ENCODE measurements at regions not wholly inside any gene's neighbourhood (a gene's known extent, or its start where the extent isn't known, plus 50 kb on each side); places are given as distances from the start of the nearest gene placed in this dataset.
"Not testable (repeated sequence)": the region's sequence is repeated elsewhere in the genome, so short reads cannot be mapped to it uniquely, and the experiment has no call there.

DNA sequence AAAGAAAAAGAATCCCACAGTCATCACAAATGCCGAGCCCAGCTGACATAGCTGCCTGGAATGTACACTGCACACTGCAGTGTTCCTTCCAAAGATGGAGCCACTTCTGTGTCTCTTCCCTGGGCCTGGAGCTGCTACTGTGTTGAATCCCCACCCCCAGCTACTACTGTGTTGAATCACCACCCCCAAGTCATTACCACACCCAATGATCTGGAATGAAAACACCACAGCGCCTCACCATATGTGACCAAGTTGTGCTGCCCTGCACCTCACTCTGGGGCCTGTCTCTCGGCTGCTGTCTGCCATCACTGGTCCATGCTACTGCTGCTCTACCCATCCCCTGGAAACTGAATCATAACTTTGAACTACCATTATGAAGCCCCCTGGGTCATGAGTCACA is 861.2 kb downstream of the UQCRFS1 start:
- Histone ChIP-seq H3K27ac (ENCODE audit: insufficient read length, low read depth, low read length) (no peak overlapping the region), H3K79me1 (ENCODE audit: insufficient read depth, low read depth, low read length, poor library complexity, severe bottlenecking) (no peaks in the 10 kb centered on the region), H3K23ac (ENCODE audit: insufficient read length, low read depth, low read length) (no peak overlapping the region), H2AFZ (ENCODE audit: low read length) (no peak overlapping the region), H4K5ac (ENCODE audit: insufficient read length, low read depth, low read length) (no peak overlapping the region), H3K14ac (ENCODE audit: insufficient read depth, low read length) (no peak overlapping the region), H3K56ac (ENCODE audit: insufficient read length, low read depth, low read length) (no peak overlapping the region), H2BK5ac (ENCODE audit: insufficient read length, low read length) (no peak overlapping the region), H2BK15ac (ENCODE audit: low read depth, low read length) (no peak overlapping the region), H2BK12ac (ENCODE audit: insufficient read length, low read depth, low read length) (no peak overlapping the region), H3K23me2 (ENCODE audit: insufficient read length, low read depth, low read length, poor library complexity, severe bottlenecking) (no peaks in the 10 kb centered on the region), H2BK120ac (ENCODE audit: low read depth, low read length, poor library complexity, severe bottlenecking) (no peak overlapping the region), H4K20me1 (ENCODE audit: control insufficient read depth, insufficient read depth, insufficient read length) (no peaks in the 10 kb centered on the region), H4K91ac (ENCODE audit: insufficient read length, low read depth, low read length) (no peak overlapping the region), H3K4ac (ENCODE audit: low read depth, low read length) (no peak overlapping the region), H3K79me2 (ENCODE audit: insufficient read depth, low read length) (no peaks in the 10 kb centered on the region), H3K27me3 (ENCODE audit: insufficient read depth, low read length) (no peaks in the 10 kb centered on the region), H2AK5ac (ENCODE audit: insufficient read length, low read length) (no peak overlapping the region), H3K18ac (ENCODE audit: insufficient read length, low read depth, low read length) (no peak overlapping the region), H4K8ac (replicated peaks; ENCODE audit: insufficient read length, low read depth, low read length) (no peak overlapping the region), H3K9me3 (ENCODE audit: control insufficient read depth, low read depth, low read length) (no peaks in the 10 kb centered on the region), H2BK20ac (ENCODE audit: low read depth, low read length, poor library complexity, severe bottlenecking) (no peak overlapping the region), H3K4me2 (ENCODE audit: insufficient read depth, insufficient read length, low read length) (no peak overlapping the region), H3T11ph (ENCODE audit: low read length) (no peak overlapping the region), H3K9ac (ENCODE audit: extremely low read depth, insufficient read length, low read length) (no peak overlapping the region), H3K4me1 (ENCODE audit: insufficient read depth, low read length) (no peaks in the 10 kb centered on the region)
- no CpG with 5 or more reads among the region's 3 CpGs for WGBS (ENCODE audit: extremely low coverage, insufficient read length, low lambda C conversion rate)
- H3K4me1 Mint-ChIP-seq = peaks cover 3% of the 10 kb centered on the region in 2 experiments; a peak in 2 of 4 replicates
- peaks cover 0 to 19% (median 8%) of the 10 kb centered on the region in 3 experiments; a peak in 5 of 7 replicates for H3K36me3 Mint-ChIP-seq (ENCODE audit: insufficient read depth in 1 of 3, low read depth in 3 of 3)
- H3K9me3 Mint-ChIP-seq = peaks cover 11 to 19% of the 10 kb centered on the region in 2 experiments; a peak in 4 of 5 replicates
- no peaks in the 10 kb centered on the region for H3K27me3 Mint-ChIP-seq (ENCODE audit: low read depth)
- no peak for DNase-seq
- peak overlapping the region in 2 of 3 experiments; percentile 21 to 54; a peak in 2 of 7 replicates for H3K27ac Mint-ChIP-seq
- TF ChIP-seq, protein P1, sequence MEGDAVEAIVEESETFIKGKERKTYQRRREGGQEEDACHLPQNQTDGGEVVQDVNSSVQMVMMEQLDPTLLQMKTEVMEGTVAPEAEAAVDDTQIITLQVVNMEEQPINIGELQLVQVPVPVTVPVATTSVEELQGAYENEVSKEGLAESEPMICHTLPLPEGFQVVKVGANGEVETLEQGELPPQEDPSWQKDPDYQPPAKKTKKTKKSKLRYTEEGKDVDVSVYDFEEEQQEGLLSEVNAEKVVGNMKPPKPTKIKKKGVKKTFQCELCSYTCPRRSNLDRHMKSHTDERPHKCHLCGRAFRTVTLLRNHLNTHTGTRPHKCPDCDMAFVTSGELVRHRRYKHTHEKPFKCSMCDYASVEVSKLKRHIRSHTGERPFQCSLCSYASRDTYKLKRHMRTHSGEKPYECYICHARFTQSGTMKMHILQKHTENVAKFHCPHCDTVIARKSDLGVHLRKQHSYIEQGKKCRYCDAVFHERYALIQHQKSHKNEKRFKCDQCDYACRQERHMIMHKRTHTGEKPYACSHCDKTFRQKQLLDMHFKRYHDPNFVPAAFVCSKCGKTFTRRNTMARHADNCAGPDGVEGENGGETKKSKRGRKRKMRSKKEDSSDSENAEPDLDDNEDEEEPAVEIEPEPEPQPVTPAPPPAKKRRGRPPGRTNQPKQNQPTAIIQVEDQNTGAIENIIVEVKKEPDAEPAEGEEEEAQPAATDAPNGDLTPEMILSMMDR (conservative IDR thresholded peaks at IDR 0.05) = no peak
- H3K4me3 Mint-ChIP-seq = no peak overlapping the region

DNA sequence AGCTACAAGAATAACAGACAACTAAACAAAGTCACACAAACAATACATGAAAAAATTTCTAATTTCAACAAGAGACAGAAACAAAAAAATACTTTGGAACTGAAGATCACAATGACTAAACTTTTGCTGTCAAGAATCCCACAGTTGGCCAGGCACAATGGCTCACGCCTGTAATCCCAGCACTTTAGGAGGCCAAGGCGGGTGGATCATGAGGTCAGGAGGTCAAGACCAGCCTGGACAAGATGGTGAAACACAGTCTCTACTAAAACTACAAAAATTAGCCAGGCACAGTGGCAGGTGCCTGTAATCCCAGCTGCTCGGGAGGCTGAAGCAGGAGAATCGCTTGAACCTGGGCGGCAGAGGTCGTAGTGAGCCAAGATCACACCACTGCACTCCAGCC is 861.6 kb downstream of the UQCRFS1 start:
- H2BK120ac ChIP-seq (ENCODE audit: low read depth, low read length, poor library complexity, severe bottlenecking); H3K27ac ChIP-seq (ENCODE audit: insufficient read length, low read depth, low read length); H3K4ac ChIP-seq (ENCODE audit: low read depth, low read length); H3K27ac Mint-ChIP-seq; H3K14ac ChIP-seq (ENCODE audit: insufficient read depth, low read length); H3K4me1 ChIP-seq (ENCODE audit: insufficient read depth, low read length); H3T11ph ChIP-seq (ENCODE audit: low read length); H3K9ac ChIP-seq (ENCODE audit: extremely low read depth, insufficient read length, low read length); H2BK15ac ChIP-seq (ENCODE audit: low read depth, low read length); H3K18ac ChIP-seq (ENCODE audit: insufficient read length, low read depth, low read length); H3K23ac ChIP-seq (ENCODE audit: insufficient read length, low read depth, low read length); H4K8ac ChIP-seq (replicated peaks; ENCODE audit: insufficient read length, low read depth, low read length); H3K4me3 Mint-ChIP-seq; H3K56ac ChIP-seq (ENCODE audit: insufficient read length, low read depth, low read length); H3K79me1 ChIP-seq (ENCODE audit: insufficient read depth, low read depth, low read length, poor library complexity, severe bottlenecking); H3K79me2 ChIP-seq (ENCODE audit: insufficient read depth, low read length); H3K9me3 ChIP-seq (ENCODE audit: control insufficient read depth, low read depth, low read length); H2AFZ ChIP-seq (ENCODE audit: low read length); H3K4me1 Mint-ChIP-seq; H2AK5ac ChIP-seq (ENCODE audit: insufficient read length, low read length); H3K27me3 Mint-ChIP-seq (ENCODE audit: low read depth); H3K23me2 ChIP-seq (ENCODE audit: insufficient read length, low read depth, low read length, poor library complexity, severe bottlenecking); H3K4me2 ChIP-seq (ENCODE audit: insufficient read depth, insufficient read length, low read length); H3K27me3 ChIP-seq (ENCODE audit: insufficient read depth, low read length); H4K91ac ChIP-seq (ENCODE audit: insufficient read length, low read depth, low read length); DNase-seq; H2BK20ac ChIP-seq (ENCODE audit: low read depth, low read length, poor library complexity, severe bottlenecking); H4K5ac ChIP-seq (ENCODE audit: insufficient read length, low read depth, low read length); H2BK12ac ChIP-seq (ENCODE audit: insufficient read length, low read depth, low read length); H4K20me1 ChIP-seq (ENCODE audit: control insufficient read depth, insufficient read depth, insufficient read length); H2BK5ac ChIP-seq (ENCODE audit: insufficient read length, low read length): not testable (repeated sequence)
- Mint-ChIP-seq H3K9me3 (peaks cover 11 to 19% of the 10 kb centered on the region in 2 experiments; a peak in 4 of 5 replicates), H3K36me3 (ENCODE audit: insufficient read depth in 1 of 3, low read depth in 3 of 3) (peaks cover 0 to 19% (median 8%) of the 10 kb centered on the region in 3 experiments; a peak in 5 of 7 replicates)
- no CpG with 5 or more reads among the region's 6 CpGs for WGBS (ENCODE audit: extremely low coverage, insufficient read length, low lambda C conversion rate)
